Endodermal cell (in vitro differentiated cells): ENCODE measurements at regions not wholly inside any gene's neighbourhood (a gene's known extent, or its start where the extent isn't known, plus 50 kb on each side); places are given as distances from the start of the nearest gene placed in this dataset.
"Not testable (repeated sequence)": the region's sequence is repeated elsewhere in the genome, so short reads cannot be mapped to it uniquely, and the experiment has no call there.

Experiments used
- DNase-seq: peaks from one replicate; pipeline ENCODE4 v3.0.0-alpha.2; 2017
- H3K27ac ChIP-seq: 2 replicates; pipeline ENCODE4 v1.5.1; 2013; ENCODE audit warnings: mild to moderate bottlenecking, low read depth, low read length, moderate library complexity
- H3K27me3 ChIP-seq: 2 replicates; pipeline ENCODE4 v1.6.1; 2013; ENCODE audit warnings: mild to moderate bottlenecking, low read length, moderate library complexity; ENCODE audit not compliant: insufficient read depth, control insufficient read depth, poor library complexity, severe bottlenecking
- H3K36me3 ChIP-seq: 2 replicates; pipeline ENCODE4 v1.7.0; 2013; ENCODE audit warnings: mild to moderate bottlenecking, low read length, moderate library complexity; ENCODE audit not compliant: control insufficient read depth, insufficient read depth
- H3K4me1 ChIP-seq: one replicate; pipeline ENCODE4 v1.7.0; 2013; ENCODE audit warnings: low read length; ENCODE audit not compliant: control insufficient read depth, insufficient read depth
- H3K4me3 ChIP-seq: 2 replicates; pipeline ENCODE4 v1.5.1; 2013; ENCODE audit warnings: mild to moderate bottlenecking, low read length, moderate library complexity
- H3K9ac ChIP-seq: 2 replicates; pipeline ENCODE4 v1.6.1; 2013; ENCODE audit warnings: mild to moderate bottlenecking, low read length, moderate library complexity; ENCODE audit not compliant: poor library complexity, severe bottlenecking; ENCODE audit errors: extremely low read depth
- H3K9me3 ChIP-seq: 2 replicates; pipeline ENCODE4 v1.6.1; 2013; ENCODE audit warnings: mild to moderate bottlenecking, low read length, moderate library complexity; ENCODE audit not compliant: control insufficient read depth
- H3K27ac Mint-ChIP-seq: 2 replicates; pipeline ENCODE4 v1.8.0; 2020; ENCODE audit warnings: mixed read lengths
- H3K27me3 Mint-ChIP-seq: 2 replicates; pipeline ENCODE4 v1.8.0; 2021; ENCODE audit warnings: mild to moderate bottlenecking, mixed read lengths; ENCODE audit not compliant: insufficient read depth
- H3K36me3 Mint-ChIP-seq: 2 replicates; pipeline ENCODE4 v1.8.0; 2020; ENCODE audit warnings: low read depth, mixed read lengths
- H3K4me1 Mint-ChIP-seq: 2 replicates; pipeline ENCODE4 v1.8.0; 2020; ENCODE audit warnings: mixed read lengths
- H3K4me3 Mint-ChIP-seq: 2 replicates; pipeline ENCODE4 v1.8.0; 2020; ENCODE audit warnings: mild to moderate bottlenecking, moderate library complexity, mixed read lengths
- H3K9me3 Mint-ChIP-seq: 2 replicates; pipeline ENCODE4 v1.8.0; 2020; ENCODE audit warnings: mild to moderate bottlenecking, mixed read lengths
- WGBS, 2 experiments: methylation state at CpG; one replicate each; pipeline versions ENCODE4 v1.1.5 to v1.1.7; 2013; ENCODE audit warnings: missing lambda C conversion rate in 2 of 2, mixed read lengths in 1 of 2; ENCODE audit not compliant: insufficient coverage in 1 of 2, insufficient read length in 1 of 2; 5-methylcytosine and 5-hydroxymethylcytosine counted together
- TF ChIP-seq, protein P1 (sequence below): fragments of 200-600 bp; sonication (generic); conservative IDR thresholded peaks from 2 replicates; pipeline ENCODE4 v1.5.0; 2021; ENCODE audit warnings: antibody characterized with exemption, mild to moderate bottlenecking

DNA sequence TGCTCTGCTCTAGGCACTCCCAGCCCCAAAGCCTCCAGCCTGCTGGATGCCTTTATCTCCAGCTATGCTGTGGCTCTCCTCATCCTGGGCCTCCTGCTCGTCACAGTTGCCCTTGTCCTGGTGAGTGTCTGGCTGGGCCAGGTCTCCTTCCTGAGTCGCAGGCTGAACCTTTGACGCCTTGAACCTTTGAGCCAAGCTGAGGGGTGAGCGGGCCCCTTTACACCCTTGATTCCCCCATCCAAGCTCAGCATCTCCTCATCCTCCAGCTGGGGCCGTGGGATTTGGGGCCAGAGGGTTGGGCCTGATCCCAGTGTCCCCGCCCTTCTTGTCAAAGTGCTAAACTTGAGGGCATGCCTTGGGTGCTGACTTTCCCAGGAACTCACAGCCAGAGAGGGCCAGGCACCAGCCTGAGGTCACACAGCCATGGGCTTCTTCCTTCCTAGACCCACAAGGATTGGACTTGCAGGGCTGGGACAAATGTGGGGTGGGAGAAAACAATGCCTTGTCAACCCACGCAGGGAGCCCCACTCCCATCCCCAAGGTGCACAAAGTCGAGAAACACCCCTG is 137.0 kb downstream of the TBC1D2B start:
- no peaks in the 10 kb centered on the region for H3K36me3 Mint-ChIP-seq
- H3K27ac ChIP-seq: no peak overlapping the region
- H3K27me3 ChIP-seq: no peaks in the 10 kb centered on the region
- H3K4me3 Mint-ChIP-seq: no peak overlapping the region
- H3K27ac Mint-ChIP-seq: no peak overlapping the region
- H3K4me1 ChIP-seq: no peaks in the 10 kb centered on the region
- no peaks in the 10 kb centered on the region for H3K36me3 ChIP-seq
- H3K9me3 ChIP-seq: no peaks in the 10 kb centered on the region
- DNase-seq: peak; percentile 38
- TF ChIP-seq, protein P1, sequence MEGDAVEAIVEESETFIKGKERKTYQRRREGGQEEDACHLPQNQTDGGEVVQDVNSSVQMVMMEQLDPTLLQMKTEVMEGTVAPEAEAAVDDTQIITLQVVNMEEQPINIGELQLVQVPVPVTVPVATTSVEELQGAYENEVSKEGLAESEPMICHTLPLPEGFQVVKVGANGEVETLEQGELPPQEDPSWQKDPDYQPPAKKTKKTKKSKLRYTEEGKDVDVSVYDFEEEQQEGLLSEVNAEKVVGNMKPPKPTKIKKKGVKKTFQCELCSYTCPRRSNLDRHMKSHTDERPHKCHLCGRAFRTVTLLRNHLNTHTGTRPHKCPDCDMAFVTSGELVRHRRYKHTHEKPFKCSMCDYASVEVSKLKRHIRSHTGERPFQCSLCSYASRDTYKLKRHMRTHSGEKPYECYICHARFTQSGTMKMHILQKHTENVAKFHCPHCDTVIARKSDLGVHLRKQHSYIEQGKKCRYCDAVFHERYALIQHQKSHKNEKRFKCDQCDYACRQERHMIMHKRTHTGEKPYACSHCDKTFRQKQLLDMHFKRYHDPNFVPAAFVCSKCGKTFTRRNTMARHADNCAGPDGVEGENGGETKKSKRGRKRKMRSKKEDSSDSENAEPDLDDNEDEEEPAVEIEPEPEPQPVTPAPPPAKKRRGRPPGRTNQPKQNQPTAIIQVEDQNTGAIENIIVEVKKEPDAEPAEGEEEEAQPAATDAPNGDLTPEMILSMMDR: no peak
- H3K9ac ChIP-seq: no peak overlapping the region
- H3K4me3 ChIP-seq: no peak overlapping the region
- no peaks in the 10 kb centered on the region for H3K27me3 Mint-ChIP-seq
- H3K9me3 Mint-ChIP-seq: no peaks in the 10 kb centered on the region
- WGBS, 2 experiments: 83 to 89% methylated on average over 5 to 8 of the region's 8 CpGs
- H3K4me1 Mint-ChIP-seq: peaks cover 7% of the 10 kb centered on the region

DNA sequence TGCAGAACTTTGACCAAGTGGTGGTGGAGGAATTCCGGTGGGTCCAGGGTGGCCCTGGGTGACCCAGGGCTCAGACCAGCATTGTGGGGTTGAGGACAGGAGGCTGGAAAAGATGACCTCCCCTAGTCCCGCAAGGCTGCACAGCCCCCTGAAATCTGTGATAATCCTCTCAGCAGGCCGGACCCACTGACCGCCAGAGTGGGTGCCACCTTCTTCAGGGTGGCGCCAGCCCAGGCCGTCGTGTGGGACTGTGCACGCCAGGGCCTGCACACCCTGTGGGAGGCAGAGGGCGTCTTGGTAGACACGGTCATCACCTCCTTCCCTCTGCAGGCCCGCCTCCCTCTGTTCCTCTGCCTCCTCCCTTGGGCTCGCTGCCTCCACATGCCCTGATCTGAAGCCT is 137.7 kb downstream of the TBC1D2B start:
- Histone ChIP-seq H3K9me3 (no peaks in the 10 kb centered on the region), H3K4me3 (no peak overlapping the region), H3K9ac (no peak overlapping the region), H3K27ac (no peak overlapping the region), H3K27me3 (no peaks in the 10 kb centered on the region), H3K4me1 (no peaks in the 10 kb centered on the region), H3K36me3 (no peaks in the 10 kb centered on the region)
- TF ChIP-seq, protein P1: no peak
- H3K4me3 Mint-ChIP-seq: no peak overlapping the region
- H3K27ac Mint-ChIP-seq: no peak overlapping the region
- H3K36me3 Mint-ChIP-seq: no peaks in the 10 kb centered on the region
- H3K4me1 Mint-ChIP-seq: peaks cover 5% of the 10 kb centered on the region
- H3K9me3 Mint-ChIP-seq: no peaks in the 10 kb centered on the region
- WGBS, 2 experiments: 87 to 91% methylated on average over 3 to 12 of the region's 12 CpGs
- no peaks in the 10 kb centered on the region for H3K27me3 Mint-ChIP-seq
- no peak for DNase-seq

DNA sequence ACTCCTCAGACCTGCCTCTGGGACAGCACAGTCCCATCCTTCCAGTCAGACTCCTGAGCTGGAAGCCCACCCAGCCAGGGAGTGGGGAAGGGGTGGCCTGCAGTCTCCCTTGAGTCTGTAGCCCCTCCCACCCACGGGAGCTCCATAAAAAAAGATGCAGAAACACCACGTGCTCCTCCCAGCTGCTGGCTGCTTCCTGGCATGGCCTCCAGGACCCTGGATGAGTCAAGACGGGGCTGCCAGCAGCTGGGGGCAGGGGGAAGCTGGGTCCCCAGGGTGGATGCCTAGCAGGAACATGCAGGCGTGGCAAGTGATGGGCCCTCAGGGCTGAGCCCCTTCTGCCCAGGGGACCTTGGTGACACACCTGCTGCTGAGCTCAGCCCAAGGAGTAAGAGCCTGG is 138.5 kb downstream of the TBC1D2B start:
- peak; percentile 48 for DNase-seq
- 77% methylated on average over 4 of the region's 4 CpGs; no CpG with 5 or more reads in 1 of the 2 experiments for WGBS, 2 experiments
- H3K27ac Mint-ChIP-seq, H3K27me3 ChIP-seq, H3K4me3 Mint-ChIP-seq, H3K9ac ChIP-seq, H3K4me1 ChIP-seq, H3K27ac ChIP-seq, H3K36me3 Mint-ChIP-seq, H3K36me3 ChIP-seq, H3K4me3 ChIP-seq, H3K9me3 Mint-ChIP-seq, H3K9me3 ChIP-seq, H3K4me1 Mint-ChIP-seq, H3K27me3 Mint-ChIP-seq: not testable (repeated sequence)

DNA sequence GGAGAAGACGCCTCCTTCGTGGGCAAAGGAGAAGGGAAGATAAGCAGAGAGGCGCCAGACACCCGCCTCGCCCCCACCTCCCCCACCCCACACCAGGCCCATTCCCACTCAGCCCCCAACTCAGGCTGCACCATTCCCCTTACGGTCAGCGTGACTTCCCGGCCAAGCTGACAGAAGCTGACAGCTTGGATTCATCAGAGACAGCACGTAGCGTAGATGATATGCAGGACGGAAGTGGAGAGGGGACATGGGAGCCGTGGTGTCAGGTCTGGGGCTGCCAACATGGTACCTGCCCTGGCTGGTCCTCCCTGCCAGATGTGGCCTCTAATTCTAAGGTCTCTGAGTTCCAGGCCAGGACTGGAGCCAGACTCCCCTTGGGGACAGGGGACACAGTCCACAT is 139.0 kb downstream of the TBC1D2B start:
- 93 to 96% methylated on average over 4 to 7 of the region's 12 CpGs for WGBS, 2 experiments
- H3K4me3 Mint-ChIP-seq, H3K27me3 Mint-ChIP-seq, H3K9me3 ChIP-seq, H3K27ac ChIP-seq, H3K9ac ChIP-seq, H3K27ac Mint-ChIP-seq, H3K4me1 ChIP-seq, H3K9me3 Mint-ChIP-seq, H3K36me3 Mint-ChIP-seq, H3K27me3 ChIP-seq, H3K4me3 ChIP-seq, H3K4me1 Mint-ChIP-seq, H3K36me3 ChIP-seq: not testable (repeated sequence)
- DNase-seq: peak; percentile 23

DNA sequence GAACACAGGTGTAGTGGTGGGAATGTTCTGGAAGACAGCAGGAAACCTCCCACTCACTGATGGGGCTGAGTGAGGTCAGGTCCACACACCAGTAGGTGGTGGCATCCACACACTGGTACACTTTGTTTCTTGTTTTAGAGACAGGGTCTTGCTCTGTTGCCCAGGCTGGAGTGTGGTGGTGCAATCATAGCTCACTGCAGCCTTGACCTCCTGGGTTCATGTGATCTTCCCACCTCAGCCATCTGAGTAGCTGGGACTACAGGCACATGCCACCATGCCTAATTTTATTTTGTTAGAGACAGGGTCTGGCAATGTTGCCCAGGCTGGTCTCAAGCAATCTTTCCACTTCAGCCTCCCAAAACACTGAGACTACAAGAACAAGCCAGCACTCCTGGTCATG is 140.9 kb downstream of the TBC1D2B start:
- not testable (repeated sequence) for H3K27me3 ChIP-seq, H3K9ac ChIP-seq, H3K4me1 ChIP-seq, H3K27ac Mint-ChIP-seq, H3K36me3 ChIP-seq, H3K36me3 Mint-ChIP-seq, H3K4me1 Mint-ChIP-seq, H3K27me3 Mint-ChIP-seq, H3K4me3 ChIP-seq, H3K9me3 Mint-ChIP-seq, H3K27ac ChIP-seq, H3K9me3 ChIP-seq, H3K4me3 Mint-ChIP-seq
- peak; percentile 12 for DNase-seq

DNA sequence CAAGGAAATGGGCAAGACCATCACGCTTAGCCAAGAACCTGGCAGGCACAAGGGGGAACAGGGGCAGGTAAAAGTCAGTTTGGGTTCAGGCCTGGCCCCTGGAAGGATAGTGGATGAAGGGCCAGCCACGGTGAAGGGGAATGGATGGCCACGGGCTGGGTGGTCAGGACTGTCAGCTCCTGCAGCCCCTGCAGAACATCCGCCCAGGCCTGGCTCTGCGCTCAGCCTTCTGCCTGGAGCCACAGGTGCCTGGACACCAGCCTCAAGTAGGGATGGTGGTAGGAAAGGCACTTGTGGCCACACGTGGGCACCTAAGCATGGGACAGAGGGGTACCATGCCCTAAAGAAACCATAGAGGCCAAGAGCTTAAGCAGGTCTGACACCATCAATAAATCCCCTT is 143.0 kb downstream of the TBC1D2B start:
- not testable (repeated sequence) for H3K27ac ChIP-seq, H3K27ac Mint-ChIP-seq, H3K27me3 Mint-ChIP-seq, H3K4me3 Mint-ChIP-seq, DNase-seq, H3K4me1 Mint-ChIP-seq, H3K9me3 ChIP-seq, H3K36me3 ChIP-seq, H3K36me3 Mint-ChIP-seq, H3K9me3 Mint-ChIP-seq, H3K4me3 ChIP-seq, H3K27me3 ChIP-seq, H3K4me1 ChIP-seq, H3K9ac ChIP-seq
- WGBS, 2 experiments: 91% methylated on average over 3 of the region's 6 CpGs; no CpG with 5 or more reads in 1 of the 2 experiments
